Stimulated activated naive CD8-positive, alpha-beta T cell treated with anti-CD3 and anti-CD28 coated beads, Interleukin-15, amount 100 ng/mL, for 72 hours (primary cell): ENCODE measurements at regions not wholly inside any gene's neighbourhood (a gene's known extent, or its start where the extent isn't known, plus 50 kb on each side); places are given as distances from the start of the nearest gene placed in this dataset.

ENCODE experiments used
- ATAC-seq: fragments of 150-1000 bp; cut with Tn5 transposase; 2 replicates; pipeline ENCODE4 v1.10.0; 2021; ENCODE audit warnings: mild to moderate bottlenecking, moderate library complexity
- DNase-seq, 2 donors: peaks; one replicate each; pipeline ENCODE4 v3.0.0; 2021 to 2022
- H3K27ac Mint-ChIP-seq, 2 donors: one replicate each; pipeline ENCODE4 v1.8.0; 2022; ENCODE audit warnings: mild to moderate bottlenecking in 2 of 2, mixed read lengths in 2 of 2, moderate library complexity in 2 of 2
- H3K27me3 Mint-ChIP-seq: one replicate; pipeline ENCODE4 v1.8.0; 2022; ENCODE audit warnings: mixed read lengths
- H3K4me1 Mint-ChIP-seq: one replicate; pipeline ENCODE4 v1.8.0; 2022; ENCODE audit warnings: mild to moderate bottlenecking, mixed read lengths
- H3K4me3 Mint-ChIP-seq, 2 donors: one replicate each; pipeline ENCODE4 v1.8.0; 2022; ENCODE audit warnings: mild to moderate bottlenecking in 2 of 2, mixed read lengths in 2 of 2, moderate library complexity in 1 of 2
- H3K9me3 Mint-ChIP-seq, 2 donors: one replicate each; pipeline ENCODE4 v1.8.0; 2022; ENCODE audit warnings: mixed read lengths in 2 of 2

DNA sequence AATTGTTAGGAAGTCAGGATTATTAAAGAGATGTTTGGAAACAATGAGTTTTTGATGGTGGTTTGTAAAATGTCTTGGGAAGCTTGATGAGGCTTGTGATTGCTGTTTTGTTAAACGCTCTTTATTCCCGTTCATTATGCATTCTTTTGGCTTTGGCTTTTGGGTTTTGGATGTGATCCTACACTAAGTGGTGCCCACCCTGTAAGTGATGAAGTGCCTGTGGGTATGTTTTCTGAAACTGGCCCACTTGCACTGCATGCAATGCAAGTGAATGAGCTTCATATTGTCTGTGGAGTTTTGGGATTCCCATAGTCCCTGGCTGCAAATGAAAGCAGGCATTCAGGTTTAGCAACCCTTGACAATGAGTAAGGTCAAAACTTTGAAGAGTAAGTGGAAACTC, 1035.5 kb upstream of the WWC1 start:
- Mint-ChIP-seq H3K27ac (no peak overlapping the region), H3K27me3 (no peaks in the 10 kb centered on the region), H3K9me3 (no peaks in the 10 kb centered on the region), H3K4me3 (no peak overlapping the region), H3K4me1 (no peaks in the 10 kb centered on the region)
- ATAC-seq, result no peak
- no peak for DNase-seq

DNA sequence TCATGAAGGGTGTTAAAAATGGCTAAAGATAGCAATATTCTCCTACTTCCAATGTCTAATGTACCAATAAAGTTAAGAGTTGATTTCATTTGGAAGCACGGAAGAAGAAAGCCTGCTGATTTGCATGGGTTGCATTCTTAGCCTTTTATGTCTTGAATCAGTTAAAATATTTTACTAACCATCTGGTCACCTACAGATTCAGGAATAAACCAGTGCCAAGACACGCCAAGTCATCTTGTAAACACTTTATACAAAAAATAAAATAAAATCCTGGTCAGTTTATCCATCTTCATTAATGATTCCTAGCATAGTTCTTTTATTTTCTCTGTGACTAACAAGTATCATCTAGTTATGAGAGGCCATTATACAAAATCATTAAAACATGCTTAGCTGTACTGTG, 1031.6 kb upstream of the WWC1 start:
- no peak overlapping the region for H3K27ac Mint-ChIP-seq
- H3K4me1 Mint-ChIP-seq, result no peaks in the 10 kb centered on the region
- no peak for DNase-seq
- ATAC-seq, result no peak
- peaks cover 0 to 4% of the 10 kb centered on the region in 2 donors for H3K9me3 Mint-ChIP-seq
- H3K27me3 Mint-ChIP-seq, result no peaks in the 10 kb centered on the region
- no peak overlapping the region for H3K4me3 Mint-ChIP-seq

DNA sequence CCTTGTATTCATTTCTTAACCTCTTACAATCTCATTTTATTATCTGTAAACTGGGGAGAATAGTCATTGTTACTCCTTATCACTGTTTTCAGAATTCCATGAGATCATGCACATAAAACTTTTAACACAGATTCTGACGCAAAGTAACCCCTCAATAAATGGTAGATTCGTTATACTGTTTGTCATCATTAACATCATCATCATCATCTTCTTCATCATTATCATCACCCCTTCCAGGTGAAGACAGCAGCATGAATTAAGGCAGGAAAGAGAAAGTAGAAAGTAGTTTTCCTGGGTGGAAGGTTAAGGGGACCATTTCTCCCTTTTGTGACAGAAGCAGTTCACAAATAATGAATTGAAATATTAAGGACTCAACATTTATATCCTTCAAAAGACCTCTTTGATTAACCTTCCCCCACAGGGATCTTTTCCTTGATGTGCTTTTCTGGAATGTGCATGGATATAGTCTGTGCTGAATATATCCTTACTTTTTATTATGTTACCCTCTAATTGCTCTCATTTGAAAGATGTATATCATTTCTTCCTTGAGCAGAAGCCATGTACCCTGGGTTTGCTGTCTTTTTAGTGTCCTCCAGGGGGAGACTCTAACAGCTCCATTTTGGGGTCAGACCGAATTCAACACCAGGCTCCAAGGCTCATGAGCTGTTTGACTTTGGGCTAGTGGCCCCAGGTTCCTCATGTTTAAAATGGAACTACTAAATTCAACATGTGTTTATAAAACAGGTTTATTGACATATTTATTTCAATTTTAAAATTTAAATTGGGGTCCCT, 1029.9 kb upstream of the WWC1 start:
- no peaks in the 10 kb centered on the region for H3K4me1 Mint-ChIP-seq
- DNase-seq, result no peak
- no peak overlapping the region for H3K4me3 Mint-ChIP-seq
- peaks cover 0 to 4% of the 10 kb centered on the region in 2 donors for H3K9me3 Mint-ChIP-seq
- no peak for ATAC-seq
- no peak overlapping the region for H3K27ac Mint-ChIP-seq
- H3K27me3 Mint-ChIP-seq, result no peaks in the 10 kb centered on the region

DNA sequence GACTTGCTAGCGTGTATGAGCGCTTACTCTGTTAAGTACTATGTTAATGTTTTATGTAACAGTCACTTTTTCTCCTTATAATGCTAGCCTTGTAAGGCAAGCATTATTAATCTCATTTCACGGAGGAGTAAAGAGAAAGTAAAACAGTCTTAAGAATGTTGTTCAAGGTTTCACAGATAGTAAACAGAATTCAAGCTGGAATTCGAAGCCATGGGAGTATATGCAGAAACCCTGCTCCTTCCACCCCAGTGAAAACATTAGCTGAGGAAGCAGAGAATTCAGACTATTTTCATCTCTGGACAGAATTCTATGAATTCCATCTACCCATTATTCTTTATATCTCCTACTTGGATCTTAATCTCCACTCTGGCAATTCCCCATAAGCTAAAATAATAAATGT, 1028.3 kb upstream of the WWC1 start:
- DNase-seq (no peak), ATAC-seq (no peak)
- H3K27ac Mint-ChIP-seq, result no peak overlapping the region
- peaks cover 0 to 4% of the 10 kb centered on the region in 2 donors for H3K9me3 Mint-ChIP-seq
- no peaks in the 10 kb centered on the region for H3K4me1 Mint-ChIP-seq
- no peaks in the 10 kb centered on the region for H3K27me3 Mint-ChIP-seq
- H3K4me3 Mint-ChIP-seq, result no peak overlapping the region

DNA sequence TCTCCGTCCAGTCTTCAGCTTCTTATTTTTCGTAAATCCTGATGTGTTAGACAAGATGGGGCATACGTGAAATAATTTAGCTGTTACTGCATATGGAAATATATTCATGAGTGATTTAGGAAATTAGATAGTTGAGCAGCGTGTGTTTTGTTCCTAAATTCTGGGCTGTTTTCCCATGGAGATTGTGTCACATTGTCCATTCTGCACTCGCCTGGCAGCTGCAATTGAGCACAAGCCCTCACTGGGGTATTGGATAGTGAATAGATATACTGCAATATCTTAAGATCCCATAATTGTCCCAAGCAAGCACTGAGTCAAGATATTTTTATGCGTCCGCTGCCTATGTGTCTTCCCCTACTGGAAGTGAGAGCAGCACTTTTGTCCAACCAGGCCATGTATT, 1027.1 kb upstream of the WWC1 start:
- Mint-ChIP-seq H3K27me3 (no peaks in the 10 kb centered on the region), H3K9me3 (peaks cover 0 to 8% of the 10 kb centered on the region in 2 donors), H3K4me3 (no peak overlapping the region), H3K27ac (no peak overlapping the region), H3K4me1 (no peaks in the 10 kb centered on the region)
- DNase-seq (no peak), ATAC-seq (no peak)

DNA sequence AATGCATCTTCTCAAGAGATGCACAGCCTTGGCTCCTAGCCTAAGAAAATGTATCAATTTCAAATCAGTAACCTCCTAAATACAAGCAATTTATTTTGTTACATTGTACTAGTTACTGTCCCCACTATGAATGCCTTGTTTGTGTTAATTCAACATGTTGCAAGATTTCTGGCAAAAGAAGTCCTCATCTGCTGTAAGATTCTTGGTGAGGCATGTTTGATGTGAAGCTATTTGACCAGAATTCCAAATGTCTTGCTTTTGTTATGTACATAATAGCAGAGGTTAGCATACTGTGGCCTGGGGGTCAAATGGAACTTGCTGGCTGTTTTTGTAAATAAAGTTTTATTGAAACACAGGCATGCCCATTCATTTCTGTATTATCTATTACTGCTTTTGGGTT, 1023.1 kb upstream of the WWC1 start:
- DNase-seq, result no peak
- peaks cover 0 to 13% of the 10 kb centered on the region in 2 donors for H3K9me3 Mint-ChIP-seq

DNA sequence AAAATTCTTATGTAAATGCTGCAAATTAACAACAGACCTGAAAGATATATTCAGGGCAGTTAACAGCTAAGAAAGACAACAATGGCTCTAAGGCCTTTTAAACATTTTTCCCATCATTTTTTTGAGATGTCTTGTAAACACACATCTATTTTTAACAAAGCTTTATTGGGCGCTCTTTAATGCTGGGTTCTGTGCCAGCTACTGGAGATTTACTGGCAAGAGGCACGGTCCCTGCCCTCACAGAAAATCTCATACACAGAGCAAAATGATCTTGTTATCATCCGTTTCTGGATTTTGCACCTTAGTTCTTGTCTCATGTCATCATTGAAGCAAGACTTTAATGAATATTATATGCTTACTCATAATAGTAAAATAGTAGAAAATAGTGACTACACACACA, 1022.3 kb upstream of the WWC1 start:
- Mint-ChIP-seq H3K9me3 (peaks cover 0 to 13% of the 10 kb centered on the region in 2 donors), H3K27me3 (no peaks in the 10 kb centered on the region), H3K4me3 (no peak overlapping the region), H3K27ac (no peak overlapping the region), H3K4me1 (no peaks in the 10 kb centered on the region)
- ATAC-seq, result no peak
- DNase-seq, result no peak

More for the DNA sequence above, 1023.1 kb upstream of the WWC1 start:
- Mint-ChIP-seq H3K4me3 (no peak overlapping the region), H3K27me3 (no peaks in the 10 kb centered on the region), H3K27ac (no peak overlapping the region), H3K4me1 (no peaks in the 10 kb centered on the region)
- no peak for ATAC-seq

DNA sequence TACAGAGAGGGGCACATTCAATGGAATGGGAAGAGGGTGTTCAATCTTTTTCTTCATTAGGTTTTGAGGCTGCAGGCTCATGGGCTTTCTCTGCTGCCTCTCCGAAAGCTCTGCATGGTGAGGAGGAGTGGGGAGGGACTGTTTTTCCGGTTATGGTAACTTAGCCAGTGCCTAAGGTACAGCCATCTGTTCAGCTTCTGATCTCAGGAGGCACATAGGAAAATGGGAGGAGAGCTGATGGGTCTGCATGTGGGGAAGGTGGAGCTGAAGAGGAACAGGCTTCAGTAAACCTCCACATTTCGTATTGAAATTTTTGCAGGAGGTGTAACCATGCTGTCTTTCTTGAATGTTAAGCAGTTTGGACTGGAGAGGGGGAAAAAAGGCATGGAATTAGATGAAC, 1020.4 kb upstream of the WWC1 start:
- H3K27ac Mint-ChIP-seq, result no peak overlapping the region
- H3K9me3 Mint-ChIP-seq, result peaks cover 0 to 9% of the 10 kb centered on the region in 2 donors

DNA sequence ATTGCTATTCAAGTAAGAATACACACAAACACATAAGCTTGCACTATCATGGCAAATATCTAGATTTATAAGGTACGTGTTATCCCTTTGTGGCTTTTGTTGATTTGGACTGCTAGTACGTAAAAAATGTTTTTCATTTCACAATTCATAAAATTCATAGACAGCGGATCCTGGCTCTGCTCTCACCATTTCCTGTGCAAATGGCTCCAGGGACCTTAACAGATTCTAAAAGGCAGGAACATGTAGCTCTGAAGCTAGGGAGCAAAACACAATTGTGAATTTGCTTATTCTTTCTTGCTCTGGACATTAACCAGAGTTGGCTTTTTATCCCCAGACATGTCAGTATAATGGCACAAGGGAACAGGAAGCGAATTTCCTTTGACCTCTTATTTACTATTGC, 1019.9 kb upstream of the WWC1 start:
- Mint-ChIP-seq H3K4me1 (no peaks in the 10 kb centered on the region), H3K4me3 (no peak overlapping the region), H3K27ac (no peak overlapping the region), H3K27me3 (no peaks in the 10 kb centered on the region), H3K9me3 (peaks cover 0 to 9% of the 10 kb centered on the region in 2 donors)
- no peak for DNase-seq
- ATAC-seq, result no peak

More for the DNA sequence above, 1020.4 kb upstream of the WWC1 start:
- ATAC-seq (no peak), DNase-seq (no peak)
- Mint-ChIP-seq H3K4me1 (no peaks in the 10 kb centered on the region), H3K4me3 (no peak overlapping the region), H3K27me3 (no peaks in the 10 kb centered on the region)

DNA sequence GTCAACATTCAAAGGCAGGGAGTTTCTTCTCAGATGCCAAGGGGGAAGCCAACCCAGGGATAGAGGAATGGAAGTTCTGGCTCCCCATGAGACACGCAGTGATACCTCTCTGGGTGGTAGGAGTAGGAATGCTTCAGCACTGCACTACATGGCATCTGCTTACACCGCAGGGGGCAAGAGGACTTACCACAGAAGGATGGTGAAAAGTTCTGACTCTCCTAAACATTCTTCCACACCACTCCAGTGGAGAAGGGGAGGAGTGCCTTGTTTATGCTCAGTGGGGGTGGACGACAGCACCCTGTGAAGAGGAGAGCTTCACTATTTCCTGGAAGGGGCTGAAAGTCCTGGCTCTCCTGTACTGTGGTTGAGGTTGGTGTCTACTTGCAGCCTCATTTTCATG, 1011.3 kb upstream of the WWC1 start:
- H3K4me3 Mint-ChIP-seq, result no peak overlapping the region
- H3K9me3 Mint-ChIP-seq, result peaks cover 0 to 5% of the 10 kb centered on the region in 2 donors
- DNase-seq (no peak), ATAC-seq (no peak)
- H3K27me3 Mint-ChIP-seq, result no peaks in the 10 kb centered on the region
- H3K27ac Mint-ChIP-seq, result no peak overlapping the region
- no peaks in the 10 kb centered on the region for H3K4me1 Mint-ChIP-seq

DNA sequence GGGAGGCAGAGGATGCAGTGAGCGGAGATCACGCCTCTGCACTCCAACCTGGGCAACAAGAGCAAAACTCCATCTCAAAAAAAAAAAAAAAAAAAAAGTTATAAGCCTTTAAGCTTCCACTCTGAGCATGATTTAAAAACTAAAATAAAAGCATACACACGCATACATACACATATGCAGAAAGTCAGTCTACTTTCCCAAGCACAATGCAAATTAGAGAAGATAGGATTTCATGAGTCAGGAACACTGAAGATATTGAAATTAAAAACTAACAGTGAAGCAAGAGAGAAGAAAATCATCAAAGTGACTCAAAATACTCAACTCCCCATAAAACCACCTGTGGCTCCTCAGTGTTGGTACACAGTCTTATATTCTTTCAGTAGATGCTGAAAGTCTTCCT, 1009.5 kb upstream of the WWC1 start:
- Mint-ChIP-seq H3K4me3 (no peak overlapping the region), H3K9me3 (peaks cover 0 to 5% of the 10 kb centered on the region in 2 donors), H3K27ac (no peak overlapping the region), H3K27me3 (no peaks in the 10 kb centered on the region), H3K4me1 (no peaks in the 10 kb centered on the region)
- DNase-seq (no peak), ATAC-seq (no peak)

DNA sequence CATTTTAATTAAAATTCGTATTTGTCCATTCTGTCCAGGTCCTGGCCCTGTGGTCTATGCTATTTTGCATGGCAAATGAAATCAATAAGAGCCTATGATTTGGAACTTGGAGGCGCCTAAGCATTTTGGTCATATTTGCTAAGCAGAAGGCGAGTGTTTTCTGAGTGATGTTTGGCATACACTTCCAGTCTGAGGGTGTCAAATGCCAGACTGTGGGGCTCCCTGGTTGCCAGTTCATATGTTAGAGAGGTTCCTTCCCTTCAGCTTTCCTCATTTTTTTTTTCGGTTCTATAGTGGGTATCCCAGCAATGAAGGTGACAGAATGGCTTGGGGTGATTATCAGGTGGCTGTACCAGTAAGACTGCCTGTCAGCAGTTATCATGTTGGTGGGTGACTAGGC, 1007.8 kb upstream of the WWC1 start:
- no peak for ATAC-seq
- no peak overlapping the region for H3K4me3 Mint-ChIP-seq
- DNase-seq, result no peak
- H3K4me1 Mint-ChIP-seq, result no peaks in the 10 kb centered on the region
- no peaks in the 10 kb centered on the region for H3K27me3 Mint-ChIP-seq
- H3K27ac Mint-ChIP-seq, result no peak overlapping the region
- H3K9me3 Mint-ChIP-seq, result peaks cover 1 to 5% of the 10 kb centered on the region in 2 donors

DNA sequence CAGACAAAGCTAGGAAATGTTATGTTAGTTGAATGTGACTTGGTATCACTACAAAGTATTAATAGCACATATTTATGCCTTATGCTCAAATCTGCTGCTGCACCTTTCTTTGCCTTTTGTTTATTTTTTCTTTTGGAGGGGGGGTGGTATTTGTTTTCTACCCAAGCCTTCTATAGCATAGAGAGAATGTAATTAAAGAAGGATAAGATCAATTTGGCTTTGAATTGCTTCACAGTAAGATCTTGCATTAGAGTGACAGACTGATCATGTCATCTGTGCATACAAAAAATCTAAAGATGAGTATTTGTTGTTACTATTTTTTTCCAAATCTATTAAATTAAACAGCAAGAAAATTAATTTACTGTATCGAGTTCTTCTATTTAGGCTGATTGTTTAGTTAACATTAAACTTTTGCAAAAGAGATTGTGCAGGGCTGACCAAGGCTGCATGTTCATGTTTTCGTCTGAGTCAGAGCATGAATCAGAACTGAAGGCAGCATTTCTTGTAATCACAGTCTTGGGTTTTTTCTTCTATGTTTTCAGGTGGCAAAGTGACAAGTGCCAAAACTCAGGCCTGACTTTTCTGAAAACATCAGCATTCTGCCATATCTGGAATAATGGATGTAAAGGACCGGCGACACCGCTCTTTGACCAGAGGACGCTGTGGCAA, 1007.1 kb upstream of the WWC1 start:
- H3K4me1 Mint-ChIP-seq, result no peaks in the 10 kb centered on the region
- ATAC-seq (no peak), DNase-seq (no peak)
- no peak overlapping the region for H3K4me3 Mint-ChIP-seq
- peak overlapping the region in 1 of 2 donors; percentile 80 for H3K27ac Mint-ChIP-seq
- H3K9me3 Mint-ChIP-seq, result peaks cover 7 to 9% of the 10 kb centered on the region in 2 donors
- no peaks in the 10 kb centered on the region for H3K27me3 Mint-ChIP-seq

DNA sequence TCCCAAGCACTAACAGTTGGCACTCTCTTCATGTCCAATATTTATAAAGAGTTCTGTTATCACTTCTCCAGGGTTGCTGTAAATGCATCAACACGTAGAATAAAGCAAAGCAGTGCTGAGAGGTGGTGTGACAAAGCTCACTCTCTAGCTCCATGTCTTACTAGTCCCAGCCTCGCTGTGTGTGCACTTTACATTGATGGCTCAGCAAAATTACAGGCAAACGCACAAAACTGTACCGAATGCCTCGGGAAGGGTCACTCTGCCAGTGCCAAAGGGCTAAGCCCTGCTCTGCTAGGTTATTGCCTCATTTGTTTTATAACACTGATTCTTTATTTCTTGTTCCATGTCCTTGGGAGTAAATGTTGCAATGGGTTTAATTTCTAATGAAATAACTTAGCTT, 1005.9 kb upstream of the WWC1 start:
- Mint-ChIP-seq H3K4me1 (no peaks in the 10 kb centered on the region), H3K27ac (no peak overlapping the region), H3K9me3 (peaks cover 6 to 7% of the 10 kb centered on the region in 2 donors), H3K27me3 (no peaks in the 10 kb centered on the region), H3K4me3 (no peak overlapping the region)
- DNase-seq (no peak), ATAC-seq (no peak)

DNA sequence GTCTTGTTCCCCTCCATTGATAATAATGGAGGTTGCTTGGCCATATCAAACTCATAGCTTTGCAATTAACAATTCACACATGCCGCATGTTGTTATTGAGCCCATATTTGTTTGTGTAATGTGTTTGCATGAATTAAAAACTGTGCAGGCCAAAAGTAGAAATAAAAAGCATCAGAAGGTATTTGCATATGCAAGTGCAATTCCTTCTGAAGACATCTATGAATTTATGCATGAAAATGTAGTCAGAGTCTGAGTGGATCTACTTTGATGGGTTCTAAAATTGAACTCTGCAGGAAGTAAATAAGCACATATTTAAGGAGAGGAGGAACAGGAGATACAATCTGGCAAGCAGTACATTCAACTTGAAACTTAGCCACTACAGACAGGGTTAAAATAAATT, 1004.6 kb upstream of the WWC1 start:
- no peak for DNase-seq
- Mint-ChIP-seq H3K4me3 (no peak overlapping the region), H3K27me3 (no peaks in the 10 kb centered on the region), H3K27ac (no peak overlapping the region), H3K4me1 (no peaks in the 10 kb centered on the region), H3K9me3 (peaks cover 6 to 7% of the 10 kb centered on the region in 2 donors)
- ATAC-seq, result no peak

DNA sequence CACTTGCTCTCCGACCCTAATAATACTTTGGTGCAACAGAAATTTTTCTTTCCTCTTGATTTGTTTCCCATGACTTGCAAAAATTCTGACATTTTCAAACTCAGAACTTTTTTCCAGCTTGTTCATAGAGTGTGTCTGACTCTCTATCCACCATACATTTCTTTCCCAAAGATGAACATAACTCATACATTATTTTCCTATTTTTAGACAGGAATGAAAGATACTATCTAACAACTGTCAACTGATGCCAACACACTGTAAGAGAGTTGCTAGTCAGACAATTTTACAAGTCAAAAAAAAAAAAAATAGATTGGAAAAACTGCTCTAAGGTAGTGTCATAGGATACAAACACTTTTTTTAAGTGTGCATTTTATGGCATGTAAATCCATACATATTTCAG, 1001.0 kb upstream of the WWC1 start:
- peaks cover 11 to 15% of the 10 kb centered on the region in 2 donors for H3K9me3 Mint-ChIP-seq
- ATAC-seq (no peak), DNase-seq (no peak)
- H3K27ac Mint-ChIP-seq, result no peak overlapping the region
- no peak overlapping the region for H3K4me3 Mint-ChIP-seq
- H3K4me1 Mint-ChIP-seq, result no peaks in the 10 kb centered on the region
- H3K27me3 Mint-ChIP-seq, result no peaks in the 10 kb centered on the region
